Naive B cell (primary cell): ENCODE measurements at regions not wholly inside any gene's neighbourhood (a gene's known extent, or its start where the extent isn't known, plus 50 kb on each side); places are given as distances from the start of the nearest gene placed in this dataset.
A peak's percentile ranks its signal among the peaks of the same experiment; 100 is the strongest.
"Not testable (repeated sequence)": the region's sequence is repeated elsewhere in the genome, so short reads cannot be mapped to it uniquely, and the experiment has no call there.

ENCODE experiments used
- ATAC-seq, 2 donors: fragments of 150-1000 bp; cut with Tn5 transposase; 2 replicates each; pipeline ENCODE4 v1.10.0; 2021; ENCODE audit warnings: low read depth in 2 of 2, mild to moderate bottlenecking in 2 of 2, moderate library complexity in 2 of 2
- DNase-seq: peaks from one replicate; pipeline ENCODE4 v3.0.0; 2022
- H3K27ac Mint-ChIP-seq, 6 donors: one replicate each; pipeline ENCODE4 v1.8.0; 2020 to 2022; ENCODE audit warnings: mild to moderate bottlenecking in 6 of 6, mixed read lengths in 6 of 6, moderate library complexity in 5 of 6, inconsistent platforms in 2 of 6
- H3K27me3 Mint-ChIP-seq, 3 donors: one replicate each; pipeline ENCODE4 v1.8.0; 2021 to 2022; ENCODE audit warnings: mixed read lengths in 3 of 3, mild to moderate bottlenecking in 1 of 3
- H3K36me3 Mint-ChIP-seq, 2 donors: one replicate each; pipeline ENCODE4 v1.8.0; 2020 to 2022; ENCODE audit warnings: mixed read lengths in 2 of 2, inconsistent platforms in 1 of 2, mild to moderate bottlenecking in 1 of 2
- H3K4me1 Mint-ChIP-seq, 3 donors: one replicate each; pipeline ENCODE4 v1.8.0; 2020 to 2022; ENCODE audit warnings: mixed read lengths in 3 of 3, inconsistent platforms in 1 of 3, mild to moderate bottlenecking in 1 of 3, moderate library complexity in 1 of 3
- H3K4me3 Mint-ChIP-seq, 8 donors: one replicate each; pipeline ENCODE4 v1.8.0; 2020 to 2022; ENCODE audit warnings: mild to moderate bottlenecking in 8 of 8, mixed read lengths in 8 of 8, moderate library complexity in 8 of 8, inconsistent platforms in 2 of 8
- H3K9me3 Mint-ChIP-seq, 7 donors: one replicate each; pipeline ENCODE4 v1.8.0; 2020 to 2022; ENCODE audit warnings: mixed read lengths in 7 of 7, mild to moderate bottlenecking in 5 of 7, inconsistent platforms in 2 of 7, moderate library complexity in 1 of 7

DNA sequence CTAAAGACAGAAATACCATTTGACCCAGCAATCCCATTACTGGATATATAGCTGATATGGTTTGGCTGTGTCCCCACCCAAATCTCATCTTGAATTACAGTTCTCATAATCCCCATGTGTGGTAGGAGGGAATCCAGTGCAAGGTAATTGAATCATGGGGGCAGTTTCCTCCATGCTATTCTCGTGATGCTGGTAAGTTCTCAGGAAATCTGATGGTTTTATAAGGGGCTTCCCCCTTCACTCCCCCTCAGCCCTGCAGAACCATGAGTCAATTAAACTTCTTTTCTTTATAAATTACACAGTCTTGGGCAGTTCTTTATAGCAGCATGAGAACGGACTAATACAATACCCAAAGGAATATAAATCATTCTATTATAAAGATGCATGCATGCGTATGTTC lies 184.6 kb upstream of the NR3C1 start:
- not testable (repeated sequence) for H3K27me3 Mint-ChIP-seq, ATAC-seq, DNase-seq, H3K36me3 Mint-ChIP-seq, H3K4me3 Mint-ChIP-seq, H3K27ac Mint-ChIP-seq, H3K9me3 Mint-ChIP-seq
- peaks cover 17 to 36% (median 29%) of the 10 kb centered on the region in 3 donors for H3K4me1 Mint-ChIP-seq

DNA sequence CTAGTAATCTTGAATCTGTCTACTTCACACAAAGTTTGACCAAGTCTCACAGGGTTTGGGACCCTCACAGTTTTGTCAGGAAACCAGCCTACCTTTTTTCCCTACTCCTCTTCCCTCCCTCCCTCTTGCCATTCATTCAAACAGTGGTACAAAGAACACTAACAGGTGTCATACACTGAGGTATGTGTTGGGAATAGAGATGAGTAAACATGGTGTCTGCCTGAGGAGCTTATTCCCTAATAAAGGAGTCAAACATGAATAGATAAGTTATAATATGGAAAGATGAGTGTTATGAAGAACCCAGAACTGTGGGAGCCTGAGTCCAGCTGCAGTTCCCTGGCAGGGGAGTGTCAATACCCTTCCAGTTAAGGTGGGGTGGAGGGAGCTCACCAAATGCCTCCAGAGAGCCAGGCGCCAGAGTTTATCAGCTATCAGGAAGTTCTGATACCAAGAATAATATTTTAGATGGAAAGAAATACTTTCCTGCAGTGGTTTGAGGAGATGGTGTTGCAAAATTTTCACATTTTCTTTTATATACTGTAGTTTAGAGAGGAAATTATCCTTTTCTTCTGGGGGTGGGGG lies 183.4 kb upstream of the NR3C1 start:
- no peak overlapping the region for H3K4me3 Mint-ChIP-seq
- ATAC-seq (no peak), DNase-seq (no peak)
- H3K27me3 Mint-ChIP-seq = no peaks in the 10 kb centered on the region
- no peaks in the 10 kb centered on the region for H3K36me3 Mint-ChIP-seq
- H3K9me3 Mint-ChIP-seq = no peaks in the 10 kb centered on the region
- peak overlapping the region in 1 of 6 donors; percentile 51 for H3K27ac Mint-ChIP-seq
- H3K4me1 Mint-ChIP-seq = peaks cover 18 to 38% (median 31%) of the 10 kb centered on the region in 3 donors

DNA sequence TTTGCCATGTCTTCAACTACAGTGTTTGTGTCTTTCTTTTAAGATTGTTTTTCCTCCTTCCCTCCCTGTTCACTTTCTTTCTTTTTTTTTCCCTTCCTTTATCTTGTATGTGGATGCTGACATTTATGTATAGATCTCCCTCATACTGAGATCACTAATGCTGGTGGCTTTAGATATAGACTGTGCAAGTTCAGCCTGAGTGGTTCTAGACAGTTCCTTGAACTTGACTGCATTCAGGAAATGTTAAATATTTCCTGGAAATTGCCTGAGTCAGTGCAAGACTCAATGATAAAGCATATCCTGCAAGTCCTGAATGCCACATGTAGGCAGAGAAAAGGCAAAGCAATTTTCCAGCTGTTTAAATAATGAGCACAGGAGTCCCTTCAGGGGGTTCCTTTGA lies 182.5 kb upstream of the NR3C1 start:
- ATAC-seq (no peak), DNase-seq (no peak)
- Mint-ChIP-seq H3K36me3 (no peaks in the 10 kb centered on the region), H3K9me3 (no peaks in the 10 kb centered on the region), H3K27ac (no peak overlapping the region), H3K4me3 (no peak overlapping the region), H3K27me3 (no peaks in the 10 kb centered on the region), H3K4me1 (peaks cover 18 to 42% (median 34%) of the 10 kb centered on the region in 3 donors)

DNA sequence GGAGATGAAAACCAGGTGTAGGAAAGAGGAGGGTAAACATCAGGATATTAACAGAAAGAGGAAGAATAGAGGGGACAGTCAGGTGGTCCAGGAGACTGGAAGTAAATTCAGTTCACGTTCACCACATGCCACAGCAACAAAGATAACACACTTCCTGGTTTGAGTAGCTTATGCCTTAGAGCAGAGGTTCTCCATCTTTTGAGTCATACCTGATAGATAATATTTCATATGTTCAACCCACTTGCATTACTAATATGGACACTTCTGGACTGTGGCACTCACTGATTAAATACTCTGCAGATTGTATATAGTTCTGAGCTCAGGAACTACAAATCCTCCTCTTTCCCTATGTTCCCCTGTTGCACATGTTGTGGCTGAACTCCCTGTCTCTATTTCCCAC lies 179.9 kb upstream of the NR3C1 start:
- peak; percentile 61 to 76 for ATAC-seq
- Mint-ChIP-seq H3K4me1 (peaks cover 16 to 33% (median 28%) of the 10 kb centered on the region in 3 donors), H3K27ac (peak overlapping the region in 4 of 6 donors; percentile 19 to 64 (median 41)), H3K27me3 (peaks cover 0 to 3% (median 0%) of the 10 kb centered on the region in 3 donors), H3K4me3 (peak overlapping the region in 6 of 8 donors; percentile 7 to 63 (median 31)), H3K36me3 (peaks cover 0 to 4% of the 10 kb centered on the region in 2 donors), H3K9me3 (peaks cover 0 to 4% (median 0%) of the 10 kb centered on the region in 7 donors)
- no peak for DNase-seq

DNA sequence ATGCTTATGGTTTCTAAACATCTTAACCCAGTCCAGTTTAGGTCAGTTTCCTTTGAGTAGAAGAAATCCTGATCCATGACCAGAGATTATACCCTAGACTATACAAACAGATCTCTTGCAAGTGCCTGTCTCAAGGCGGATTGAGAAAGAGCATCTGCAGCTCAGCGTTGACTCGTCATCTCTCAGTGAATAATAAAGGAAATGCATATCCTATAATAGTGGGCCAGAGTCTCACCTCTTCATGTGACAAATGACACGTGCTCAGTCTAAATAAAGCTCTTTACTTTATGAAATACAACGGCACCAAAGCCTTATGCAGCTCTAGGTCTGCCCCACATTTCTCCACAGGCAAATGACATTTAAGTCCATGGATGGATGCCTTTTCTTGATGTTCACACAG lies 179.4 kb upstream of the NR3C1 start:
- Mint-ChIP-seq H3K4me1 (peaks cover 15 to 28% (median 28%) of the 10 kb centered on the region in 3 donors), H3K9me3 (peaks cover 0 to 4% (median 0%) of the 10 kb centered on the region in 7 donors), H3K27me3 (peaks cover 0 to 3% (median 0%) of the 10 kb centered on the region in 3 donors), H3K36me3 (peaks cover 0 to 4% of the 10 kb centered on the region in 2 donors), H3K4me3 (peak overlapping the region in 1 of 8 donors; percentile 32), H3K27ac (peak overlapping the region in 1 of 6 donors; percentile 19)
- DNase-seq = no peak
- ATAC-seq = peak; percentile 58 to 64

DNA sequence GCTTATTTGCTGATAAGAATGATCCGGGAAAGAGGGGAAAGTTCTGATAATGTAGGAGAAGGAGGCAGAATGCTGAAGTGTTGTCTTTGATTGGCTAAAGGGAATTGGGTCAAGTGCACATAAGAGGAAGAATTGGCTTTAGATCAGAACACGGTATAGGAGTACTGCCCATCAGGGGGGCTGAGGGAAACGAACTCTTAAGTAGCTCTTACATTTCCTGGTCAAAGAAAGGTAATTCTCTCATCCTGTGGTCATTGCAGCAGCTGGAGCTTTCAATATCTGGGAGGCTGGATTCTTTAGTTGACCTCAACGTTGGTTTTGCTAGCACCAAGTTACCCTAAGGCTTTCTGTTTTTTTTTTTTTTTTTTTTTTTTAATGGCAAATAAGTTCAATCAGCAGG lies 178.7 kb upstream of the NR3C1 start:
- Mint-ChIP-seq H3K36me3 (peaks cover 0 to 4% of the 10 kb centered on the region in 2 donors), H3K4me1 (peaks cover 15 to 28% (median 28%) of the 10 kb centered on the region in 3 donors), H3K4me3 (no peak overlapping the region), H3K27me3 (peaks cover 0 to 3% (median 0%) of the 10 kb centered on the region in 3 donors), H3K27ac (peak overlapping the region in 1 of 6 donors; percentile 87), H3K9me3 (peaks cover 0 to 4% (median 0%) of the 10 kb centered on the region in 7 donors)
- ATAC-seq (no peak), DNase-seq (no peak)

DNA sequence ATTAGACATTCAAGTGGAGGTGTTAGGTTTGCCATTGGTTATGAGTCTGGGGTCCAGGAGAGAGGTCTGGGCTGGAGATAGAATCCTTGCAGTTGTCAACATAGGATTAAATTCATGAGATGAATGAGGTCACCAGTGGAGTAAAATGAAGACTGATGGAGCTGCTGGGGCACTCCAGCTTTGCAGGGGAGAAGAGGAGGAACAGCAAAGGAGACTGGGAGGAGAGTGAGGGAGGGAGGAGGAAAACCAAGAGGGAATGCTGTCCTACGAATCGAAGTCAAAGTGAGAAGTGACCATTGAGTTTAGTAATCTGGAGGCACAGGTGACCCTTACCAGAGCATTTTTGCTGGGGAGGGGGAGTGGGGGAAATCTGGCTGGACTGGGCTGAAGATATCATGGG lies 178.2 kb upstream of the NR3C1 start:
- no peak for ATAC-seq

DNA sequence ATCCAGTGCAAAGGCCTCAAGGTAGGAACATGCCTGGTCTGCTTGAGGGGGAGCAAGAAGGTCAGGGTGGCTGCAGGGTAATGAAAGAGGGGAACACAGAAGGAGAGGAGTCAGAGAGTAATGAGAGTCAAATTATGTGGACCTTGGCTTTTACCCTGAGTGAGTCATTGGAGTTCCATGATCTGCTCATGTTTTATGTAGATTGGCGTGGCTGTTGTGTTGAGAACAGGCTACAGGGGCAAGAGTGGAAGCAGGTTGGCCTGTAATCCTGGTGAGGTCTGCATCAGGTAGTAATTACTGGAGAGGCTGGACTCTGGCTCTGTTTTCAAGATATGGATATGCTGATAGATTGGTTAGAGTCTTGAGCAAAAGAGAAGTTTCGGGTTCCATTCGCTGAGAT lies 177.7 kb upstream of the NR3C1 start:
- Mint-ChIP-seq H3K4me3 (peak overlapping the region in 1 of 8 donors; percentile 22), H3K9me3 (peaks cover 0 to 4% (median 0%) of the 10 kb centered on the region in 7 donors), H3K36me3 (peaks cover 0 to 4% of the 10 kb centered on the region in 2 donors), H3K4me1 (peaks cover 15 to 27% (median 23%) of the 10 kb centered on the region in 3 donors), H3K27ac (peak overlapping the region in 2 of 6 donors; percentile 1 to 26), H3K27me3 (peaks cover 0 to 3% (median 0%) of the 10 kb centered on the region in 3 donors)
- ATAC-seq (no peak), DNase-seq (no peak)

More for the DNA sequence above, 178.2 kb upstream of the NR3C1 start:
- H3K4me3 Mint-ChIP-seq = peak overlapping the region in 1 of 8 donors; percentile 30
- peaks cover 15 to 28% (median 24%) of the 10 kb centered on the region in 3 donors for H3K4me1 Mint-ChIP-seq
- DNase-seq = no peak
- peaks cover 0 to 4% of the 10 kb centered on the region in 2 donors for H3K36me3 Mint-ChIP-seq
- H3K9me3 Mint-ChIP-seq = peaks cover 0 to 4% (median 0%) of the 10 kb centered on the region in 7 donors
- H3K27me3 Mint-ChIP-seq = peaks cover 0 to 3% (median 0%) of the 10 kb centered on the region in 3 donors
- no peak overlapping the region for H3K27ac Mint-ChIP-seq

DNA sequence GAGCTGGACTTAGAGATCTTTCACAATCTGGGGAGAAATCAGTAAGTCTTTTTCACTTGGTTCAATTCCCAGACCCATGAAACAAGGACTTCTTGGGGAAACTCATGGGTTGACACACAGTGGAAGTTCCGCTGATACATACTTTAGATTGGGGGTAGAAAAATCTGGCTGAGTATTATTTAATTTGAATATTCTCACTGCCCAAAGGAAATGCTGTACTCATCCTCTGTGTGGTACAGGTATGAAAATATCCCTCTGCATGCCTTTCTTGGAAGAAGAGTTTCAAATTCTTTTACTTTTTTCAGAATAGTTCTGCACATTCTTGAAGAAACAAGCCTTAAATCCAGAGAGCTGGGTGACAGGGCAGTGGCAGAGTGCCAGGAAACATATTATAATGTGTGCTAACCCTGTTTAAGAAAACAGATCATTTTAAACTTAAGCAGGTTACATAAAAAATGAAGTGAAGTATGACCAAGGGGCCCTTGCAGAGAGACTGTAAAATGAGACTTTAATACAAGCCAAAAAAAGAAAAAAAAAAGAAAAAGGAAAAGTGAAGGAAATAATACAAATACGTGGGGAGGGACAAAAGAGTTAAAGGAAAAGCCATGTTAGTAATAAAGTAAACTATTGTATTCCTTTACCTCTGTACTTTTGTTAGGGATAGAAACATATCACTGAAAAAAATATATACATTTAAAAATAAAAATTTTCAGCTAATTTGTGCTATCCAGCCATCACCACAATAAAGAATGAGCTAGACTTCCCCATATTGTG lies 173.4 kb upstream of the NR3C1 start:
- DNase-seq = no peak
- H3K27ac Mint-ChIP-seq = no peak overlapping the region
- ATAC-seq = no peak

DNA sequence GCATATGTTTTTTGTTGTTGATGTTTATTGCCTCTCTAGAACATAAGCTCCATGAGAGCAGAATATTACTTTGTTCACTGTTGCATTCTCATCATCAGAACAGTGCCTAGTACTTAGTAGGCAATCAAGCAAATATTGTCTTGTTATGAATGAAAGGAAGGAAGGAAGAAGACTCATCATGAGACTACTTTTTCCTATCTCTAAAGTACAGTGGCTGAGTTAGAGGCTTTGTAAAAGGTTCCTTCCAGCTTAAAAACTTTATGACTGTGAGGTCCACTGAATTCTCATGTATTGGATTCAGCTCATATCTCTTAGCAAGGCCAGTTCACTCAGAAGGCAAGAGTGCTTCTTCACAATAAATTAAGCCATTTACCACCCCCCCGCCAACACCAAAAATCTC lies 171.8 kb upstream of the NR3C1 start:
- Mint-ChIP-seq H3K4me3 (no peak overlapping the region), H3K27me3 (peaks cover 0 to 3% (median 0%) of the 10 kb centered on the region in 3 donors), H3K27ac (peak overlapping the region in 1 of 6 donors; percentile 62), H3K4me1 (peaks cover 8 to 11% (median 10%) of the 10 kb centered on the region in 3 donors), H3K36me3 (peaks cover 0 to 4% of the 10 kb centered on the region in 2 donors), H3K9me3 (peaks cover 0 to 4% (median 0%) of the 10 kb centered on the region in 7 donors)
- ATAC-seq = no peak
- DNase-seq = no peak

More for the DNA sequence above, 173.4 kb upstream of the NR3C1 start:
- Mint-ChIP-seq H3K27me3 (peaks cover 0 to 3% (median 0%) of the 10 kb centered on the region in 3 donors), H3K36me3 (peaks cover 0 to 4% of the 10 kb centered on the region in 2 donors), H3K4me3 (no peak overlapping the region), H3K9me3 (peaks cover 0 to 4% (median 0%) of the 10 kb centered on the region in 7 donors), H3K4me1 (peaks cover 11 to 13% (median 12%) of the 10 kb centered on the region in 3 donors)

DNA sequence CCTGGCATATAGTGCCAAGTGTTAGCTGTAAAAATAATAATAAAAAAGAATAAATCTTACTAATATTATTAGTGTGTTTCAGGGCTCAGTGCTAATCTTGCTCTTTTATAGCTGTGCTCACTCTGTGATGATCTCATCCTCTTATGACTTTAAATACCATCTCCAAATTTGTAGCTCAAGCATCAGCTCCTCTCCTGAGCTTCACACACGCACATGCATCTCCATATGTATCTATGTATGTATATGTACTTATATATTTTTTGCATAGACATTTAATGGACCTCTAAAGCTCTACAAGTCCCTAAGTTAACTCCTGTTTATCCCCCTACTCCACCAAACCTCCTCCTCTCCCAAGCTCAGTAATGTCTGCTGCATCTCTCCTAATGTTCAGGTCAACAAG lies 170.8 kb upstream of the NR3C1 start:
- Mint-ChIP-seq H3K9me3 (no peaks in the 10 kb centered on the region), H3K4me1 (peaks cover 8 to 11% (median 10%) of the 10 kb centered on the region in 3 donors), H3K27me3 (no peaks in the 10 kb centered on the region), H3K27ac (no peak overlapping the region), H3K36me3 (no peaks in the 10 kb centered on the region), H3K4me3 (peak overlapping the region in 1 of 8 donors; percentile 27)
- ATAC-seq (no peak), DNase-seq (no peak)

DNA sequence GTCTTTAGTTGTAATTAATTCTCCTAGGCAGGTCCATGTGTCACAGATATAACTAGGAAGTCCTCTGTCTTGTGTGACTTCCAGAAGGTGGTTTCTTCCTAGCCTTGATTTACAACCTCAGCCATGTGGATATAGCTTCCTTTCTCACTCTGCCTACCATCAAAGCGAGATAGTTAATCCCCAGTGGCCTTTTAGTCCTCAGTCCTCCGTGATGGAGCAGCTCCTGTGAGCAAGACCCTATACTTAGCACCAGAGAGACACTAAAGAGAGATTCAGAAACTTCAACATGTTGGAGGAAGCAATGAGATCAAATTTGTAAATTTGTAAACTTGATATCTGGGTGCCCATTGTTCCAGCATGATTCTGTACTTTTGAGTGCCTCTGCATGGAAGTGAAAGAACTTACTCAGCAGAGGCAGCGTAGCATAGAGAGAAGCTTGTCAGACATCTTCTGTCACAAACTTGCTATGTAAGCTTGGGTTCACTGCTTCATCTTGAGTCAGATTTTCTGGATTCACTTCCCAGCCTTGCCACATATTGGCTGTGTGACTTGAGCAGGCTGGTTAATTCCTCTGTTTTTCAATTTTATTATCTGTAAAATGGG lies 170.2 kb upstream of the NR3C1 start:
- DNase-seq = no peak
- Mint-ChIP-seq H3K27ac (no peak overlapping the region), H3K4me3 (no peak overlapping the region), H3K27me3 (no peaks in the 10 kb centered on the region), H3K36me3 (no peaks in the 10 kb centered on the region), H3K9me3 (no peaks in the 10 kb centered on the region), H3K4me1 (peaks cover 8 to 11% (median 10%) of the 10 kb centered on the region in 3 donors)
- peak; percentile 70 to 71 for ATAC-seq

DNA sequence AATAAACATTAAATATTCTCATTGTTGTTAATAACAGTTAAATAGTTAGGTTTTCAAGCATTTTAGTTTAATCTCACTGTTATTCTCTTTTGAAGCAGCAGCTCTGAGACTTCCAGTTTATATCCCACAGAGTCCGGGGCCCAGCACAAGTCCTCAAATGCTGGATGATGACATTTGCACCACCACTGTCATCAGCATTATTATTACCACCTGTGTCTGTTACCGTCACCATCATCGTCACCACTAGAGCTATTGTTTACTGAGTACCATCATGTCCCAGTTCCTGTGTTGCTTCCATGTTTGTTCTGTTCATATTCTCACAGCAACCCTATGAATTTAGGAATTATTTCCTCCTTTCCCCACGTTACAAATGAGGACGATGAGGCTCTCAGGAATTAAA lies 169.2 kb upstream of the NR3C1 start:
- Mint-ChIP-seq H3K27me3 (no peaks in the 10 kb centered on the region), H3K4me3 (no peak overlapping the region), H3K36me3 (no peaks in the 10 kb centered on the region), H3K4me1 (peaks cover 8 to 11% (median 10%) of the 10 kb centered on the region in 3 donors), H3K27ac (no peak overlapping the region), H3K9me3 (no peaks in the 10 kb centered on the region)
- no peak for ATAC-seq
- DNase-seq = no peak
